ENCODE measurements at regions not wholly inside any gene's neighbourhood (a gene's known extent, or its start where the extent isn't known, plus 50 kb on each side); places are given as distances from the start of the nearest gene placed in this dataset.

- Histone ChIP-seq H3F3A (replicated peaks; ENCODE audit: low read depth) (no peaks in the 10 kb centered on the region), H3K4me3 (no peak overlapping the region), H3K36me3 (ENCODE audit: insufficient read depth) (peaks cover 4% of the 10 kb centered on the region; the same call in 1 of the 2 replicates), H3K9me2 (ENCODE audit: insufficient read depth) (no peaks in the 10 kb centered on the region), H3K27me3 (ENCODE audit: insufficient read depth) (no peaks in the 10 kb centered on the region), H4K20me1 (replicated peaks; ENCODE audit: insufficient read depth) (no peaks in the 10 kb centered on the region), H3K79me2 (replicated peaks; ENCODE audit: insufficient read depth) (no peaks in the 10 kb centered on the region), H3K27ac (ENCODE audit: low read depth) (no peak overlapping the region), H2AFZ (no peak overlapping the region), H3K4me1 (ENCODE audit: insufficient read depth) (no peaks in the 10 kb centered on the region), H3K4me2 (no peak overlapping the region)
- Mint-ChIP-seq H3K27ac (no peak overlapping the region), H3K4me3 (no peak overlapping the region), H3K9me3 (peaks cover 4% of the 10 kb centered on the region; the same call in 2 of the 3 replicates), H3K27me3 (ENCODE audit: insufficient read depth, low read depth, poor library complexity) (peaks cover 11% of the 10 kb centered on the region), H3K4me1 (peaks cover 24% of the 10 kb centered on the region), H3K36me3 (ENCODE audit: low read depth) (0 out of 3 replicates have a peak, but pooled peaks cover 6% of the 10 kb centered on the region)
- DNase-seq (ENCODE audit: low spot score) = no peak
- no peak for ATAC-seq
- TF ChIP-seq REST (IDR thresholded peaks at IDR 0.05; ENCODE audit: unreplicated experiment) (no peak), CREB1 (CRISPR knock-in tag; IDR thresholded peaks at IDR 0.05; ENCODE audit: low read depth) (no peak), CTCF (conservative IDR thresholded peaks at IDR 0.05; ENCODE audit: low read depth in 2 of 2) (no peak), EZH2phosphoT487 (IDR thresholded peaks at IDR 0.05; ENCODE audit: unreplicated experiment) (no peak), JUNB (IDR thresholded peaks at IDR 0.05; ENCODE audit: unreplicated experiment) (no peak), ZNF331 (CRISPR knock-in tag; IDR thresholded peaks at IDR 0.05; ENCODE audit: low read depth) (no peak), NANOG (IDR thresholded peaks at IDR 0.05; ENCODE audit: borderline replicate concordance) (no peak), ETS1 (IDR thresholded peaks at IDR 0.05) (no peak)
These were observed 1106.3 kb downstream of the BRD1 start for GRCh38 chr22:48721395-48721669.

GRCh38 chr22:48720662-48721394 lies 1106.8 kb downstream of the BRD1 start:
- Histone ChIP-seq H2AFZ (no peak overlapping the region), H3K4me1 (ENCODE audit: insufficient read depth) (no peaks in the 10 kb centered on the region), H3K27me3 (ENCODE audit: insufficient read depth) (no peaks in the 10 kb centered on the region), H3K4me2 (no peak overlapping the region), H3K36me3 (ENCODE audit: insufficient read depth) (peaks cover 4% of the 10 kb centered on the region; the same call in 1 of the 2 replicates), H4K20me1 (replicated peaks; ENCODE audit: insufficient read depth) (no peaks in the 10 kb centered on the region), H3F3A (replicated peaks; ENCODE audit: low read depth) (no peaks in the 10 kb centered on the region), H3K27ac (ENCODE audit: low read depth) (no peak overlapping the region), H3K79me2 (replicated peaks; ENCODE audit: insufficient read depth) (no peaks in the 10 kb centered on the region), H3K9me2 (ENCODE audit: insufficient read depth) (no peaks in the 10 kb centered on the region), H3K4me3 (no peak overlapping the region)
- H3K4me3 Mint-ChIP-seq = no peak overlapping the region
- peaks cover 8% of the 10 kb centered on the region for H3K36me3 Mint-ChIP-seq (ENCODE audit: low read depth)
- TF ChIP-seq STAT1 (IDR thresholded peaks at IDR 0.05; ENCODE audit: unreplicated experiment) (no peak), JUNB (IDR thresholded peaks at IDR 0.05; ENCODE audit: unreplicated experiment) (no peak)
- ATAC-seq (no peak), DNase-seq (ENCODE audit: low spot score) (no peak)
- H3K9me3 Mint-ChIP-seq = peaks cover 9% of the 10 kb centered on the region
- peaks cover 11% of the 10 kb centered on the region for H3K27me3 Mint-ChIP-seq (ENCODE audit: insufficient read depth, low read depth, poor library complexity)
- H3K4me1 Mint-ChIP-seq = peaks cover 24% of the 10 kb centered on the region
- no peak overlapping the region for H3K27ac Mint-ChIP-seq

All from GM23338 (cell line).